ENCODE measurements at regions not wholly inside any gene's neighbourhood (a gene's known extent, or its start where the extent isn't known, plus 50 kb on each side); places are given as distances from the start of the nearest gene placed in this dataset.

GRCh38 chr16:55263271-55264250 is 60.4 kb upstream of the IRX6 start:
- H3K4me3 ChIP-seq (ENCODE audit: low read depth, low read length) = no peak overlapping the region
- no peak for TF ChIP-seq CTCF (conservative IDR thresholded peaks at IDR 0.05; ENCODE audit: low read depth, low read length)
- DNase-seq (ENCODE audit: low read depth) = no peak

- TF ChIP-seq CTCF (conservative IDR thresholded peaks at IDR 0.05; ENCODE audit: low read depth, low read length) = no peak
These were observed 59.1 kb upstream of the IRX6 start for GRCh38 chr16:55264949-55265348.

GRCh38 chr16:55265926-55266325 is 58.1 kb upstream of the IRX6 start:
- no peak for TF ChIP-seq CTCF (conservative IDR thresholded peaks at IDR 0.05; ENCODE audit: low read depth, low read length)
- no peak overlapping the region for H3K4me3 ChIP-seq (ENCODE audit: low read depth, low read length)
- DNase-seq (ENCODE audit: low read depth) = no peak

More at GRCh38 chr16:55264949-55265348, 59.1 kb upstream of the IRX6 start:
- no peak for DNase-seq (ENCODE audit: low read depth)
- no peak overlapping the region for H3K4me3 ChIP-seq (ENCODE audit: low read depth, low read length)

- no peak for TF ChIP-seq CTCF (conservative IDR thresholded peaks at IDR 0.05; ENCODE audit: low read depth, low read length)
- no peak overlapping the region for H3K4me3 ChIP-seq (ENCODE audit: low read depth, low read length)
- DNase-seq (ENCODE audit: low read depth) = no peak
These were observed 52.0 kb upstream of the IRX6 start for GRCh38 chr16:55271945-55272513.

- no peak for DNase-seq (ENCODE audit: low read depth)
- no peak overlapping the region for H3K4me3 ChIP-seq (ENCODE audit: low read depth, low read length)
- TF ChIP-seq CTCF (conservative IDR thresholded peaks at IDR 0.05; ENCODE audit: low read depth, low read length) = no peak
These were observed 51.3 kb upstream of the IRX6 start for GRCh38 chr16:55272744-55273143.

GRCh38 chr16:55273356-55273755 is 50.6 kb upstream of the IRX6 start:
- no peak overlapping the region for H3K4me3 ChIP-seq (ENCODE audit: low read depth, low read length)
- DNase-seq (ENCODE audit: low read depth) = no peak
- no peak for TF ChIP-seq CTCF (conservative IDR thresholded peaks at IDR 0.05; ENCODE audit: low read depth, low read length)
